Brain microvascular endothelial cell (primary cell): ENCODE measurements at regions not wholly inside any gene's neighbourhood (a gene's known extent, or its start where the extent isn't known, plus 50 kb on each side); places are given as distances from the start of the nearest gene placed in this dataset.
"Not testable (repeated sequence)": the region's sequence is repeated elsewhere in the genome, so short reads cannot be mapped to it uniquely, and the experiment has no call there.

Experiments
- DNase-seq: peaks from one replicate; pipeline ENCODE4 v3.0.0-alpha.2; 2020
- H3K27ac ChIP-seq: fragments of 250-450 bp; sonication (Bioruptor Pico); 2 replicates; pipeline ENCODE4 v1.5.1; 2020; ENCODE audit warnings: mild to moderate bottlenecking, moderate library complexity
- H3K27me3 ChIP-seq: fragments of 250-450 bp; sonication (Bioruptor Pico); replicated peaks from 2 replicates; pipeline ENCODE4 v1.5.1; 2020; ENCODE audit warnings: mild to moderate bottlenecking
- H3K36me3 ChIP-seq: fragments of 250-450 bp; sonication (Bioruptor Pico); replicated peaks from 2 replicates; pipeline ENCODE4 v1.5.1; 2020; ENCODE audit warnings: mild to moderate bottlenecking
- H3K4me3 ChIP-seq: 2 replicates; pipeline ENCODE4 v1.5.1; 2011; ENCODE audit warnings: low read depth, mild to moderate bottlenecking, control low read depth, low read length, moderate library complexity
- in situ Hi-C: cut with HindIII; loops from 2 replicates; pipeline ENCODE4 v1.10.0; 2017; ENCODE audit warnings: low sequenced_read_pairs, low pct_ligation_motif_present
- TF ChIP-seq, protein P1 (sequence below): IDR thresholded peaks from 2 replicates; pipeline ENCODE4 v1.5.1; 2011; ENCODE audit warnings: low read depth, mild to moderate bottlenecking, moderate library complexity, low read length, control low read depth, inconsistent platforms; ENCODE audit errors: missing control alignments

DNA sequence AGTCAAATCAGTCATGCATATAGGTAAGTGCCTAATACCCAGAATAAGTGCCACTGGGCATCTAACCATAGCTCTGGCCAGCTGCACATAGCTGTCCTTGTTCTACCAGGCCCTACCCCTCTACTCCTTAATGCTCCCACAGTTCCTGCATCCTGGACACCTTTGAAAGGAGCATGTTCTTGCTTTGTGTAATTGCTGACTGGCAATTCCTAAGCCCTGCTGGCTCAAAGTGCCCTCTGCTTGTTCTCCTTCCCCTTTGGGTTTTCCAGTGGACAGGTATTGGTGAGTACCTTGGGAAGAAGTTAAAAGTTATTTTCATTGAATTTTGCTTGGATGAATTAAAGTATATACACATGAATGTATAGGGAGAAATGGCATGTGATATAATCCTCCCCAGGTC lies 516.4 kb downstream of the ETNK1 start:
- TF ChIP-seq, protein P1, sequence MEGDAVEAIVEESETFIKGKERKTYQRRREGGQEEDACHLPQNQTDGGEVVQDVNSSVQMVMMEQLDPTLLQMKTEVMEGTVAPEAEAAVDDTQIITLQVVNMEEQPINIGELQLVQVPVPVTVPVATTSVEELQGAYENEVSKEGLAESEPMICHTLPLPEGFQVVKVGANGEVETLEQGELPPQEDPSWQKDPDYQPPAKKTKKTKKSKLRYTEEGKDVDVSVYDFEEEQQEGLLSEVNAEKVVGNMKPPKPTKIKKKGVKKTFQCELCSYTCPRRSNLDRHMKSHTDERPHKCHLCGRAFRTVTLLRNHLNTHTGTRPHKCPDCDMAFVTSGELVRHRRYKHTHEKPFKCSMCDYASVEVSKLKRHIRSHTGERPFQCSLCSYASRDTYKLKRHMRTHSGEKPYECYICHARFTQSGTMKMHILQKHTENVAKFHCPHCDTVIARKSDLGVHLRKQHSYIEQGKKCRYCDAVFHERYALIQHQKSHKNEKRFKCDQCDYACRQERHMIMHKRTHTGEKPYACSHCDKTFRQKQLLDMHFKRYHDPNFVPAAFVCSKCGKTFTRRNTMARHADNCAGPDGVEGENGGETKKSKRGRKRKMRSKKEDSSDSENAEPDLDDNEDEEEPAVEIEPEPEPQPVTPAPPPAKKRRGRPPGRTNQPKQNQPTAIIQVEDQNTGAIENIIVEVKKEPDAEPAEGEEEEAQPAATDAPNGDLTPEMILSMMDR, result no peak
- no peaks in the 10 kb centered on the region for H3K36me3 ChIP-seq
- in situ Hi-C loops, result no loop called here

DNA sequence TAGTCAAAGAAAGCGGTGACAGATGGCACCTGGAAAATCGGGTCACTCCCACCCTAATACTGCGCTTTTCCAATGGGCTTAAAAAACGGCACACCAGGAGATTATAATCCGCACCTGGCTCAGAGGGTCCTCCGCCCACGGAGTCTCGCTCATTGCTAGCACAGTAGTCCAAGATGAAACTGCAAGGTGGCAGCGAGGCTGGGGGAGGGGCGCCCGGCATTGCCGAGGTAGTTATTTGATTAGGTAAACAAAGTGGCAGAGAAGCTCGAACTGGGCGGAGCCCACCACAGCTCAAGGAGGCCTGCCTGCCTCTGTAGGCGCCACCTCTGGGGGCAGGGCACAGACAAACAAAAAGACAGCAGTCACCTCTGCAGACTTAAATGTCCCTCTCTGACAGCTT lies 521.1 kb downstream of the ETNK1 start:
- in situ Hi-C loops, H3K27ac ChIP-seq, DNase-seq, H3K27me3 ChIP-seq, H3K36me3 ChIP-seq, H3K4me3 ChIP-seq: not testable (repeated sequence)

More for the DNA sequence above, 516.4 kb downstream of the ETNK1 start:
- Histone ChIP-seq H3K4me3 (no peak overlapping the region), H3K27me3 (no peaks in the 10 kb centered on the region), H3K27ac (no peak overlapping the region)
- DNase-seq, result no peak

DNA sequence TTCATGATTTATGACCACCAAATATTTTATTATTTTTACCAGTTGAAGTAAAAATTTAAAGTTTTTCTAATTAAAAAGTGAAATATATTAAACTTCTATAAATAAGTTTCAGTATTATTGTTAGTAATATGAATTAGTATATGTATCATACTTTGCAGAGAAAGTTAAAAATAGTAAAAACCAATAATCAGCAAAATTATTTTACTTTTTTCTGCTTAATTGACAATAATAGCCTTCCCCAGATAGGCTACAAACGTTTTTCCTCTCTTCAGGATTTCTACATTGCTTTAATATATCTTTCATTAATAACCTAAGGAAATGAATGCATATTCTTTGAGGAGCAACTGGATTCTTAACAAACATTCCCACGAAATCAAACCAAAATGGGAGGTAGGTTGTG lies 543.5 kb downstream of the ETNK1 start:
- TF ChIP-seq, protein P1, result no peak
- Histone ChIP-seq H3K4me3 (no peak overlapping the region), H3K27ac (no peak overlapping the region), H3K36me3 (no peaks in the 10 kb centered on the region), H3K27me3 (no peaks in the 10 kb centered on the region)
- in situ Hi-C loops, result no loop called here
- no peak for DNase-seq

DNA sequence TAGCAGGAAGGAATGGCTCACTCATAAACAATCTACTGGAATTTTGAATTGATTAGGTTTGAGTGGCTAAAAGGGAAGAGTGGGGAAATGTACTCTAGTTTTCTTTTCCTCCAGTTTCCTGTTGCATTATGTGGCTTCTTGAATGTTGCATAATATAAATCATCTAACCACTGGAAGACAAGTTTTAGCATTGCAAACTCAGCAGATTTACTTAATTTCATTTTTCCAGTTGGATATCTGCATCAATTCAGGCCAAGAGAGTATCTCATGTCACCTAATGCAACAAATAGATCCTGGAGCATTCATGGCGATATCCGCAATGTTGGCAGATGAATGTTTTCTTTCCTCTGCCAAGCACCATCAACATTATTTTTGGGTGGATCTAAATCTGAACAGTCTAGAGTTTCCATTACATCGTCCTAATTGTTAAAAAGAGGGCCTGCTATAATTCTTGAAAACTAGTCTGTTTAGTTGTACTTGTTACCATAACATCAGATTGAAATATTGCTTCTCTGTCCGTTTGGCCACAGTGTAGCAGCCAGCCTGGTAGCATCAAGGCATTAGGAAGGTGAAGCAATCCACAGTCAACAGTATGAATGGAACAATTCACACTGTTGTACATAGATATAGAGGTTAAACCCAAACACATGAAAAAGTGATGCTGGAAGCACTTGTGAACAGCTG lies 544.2 kb downstream of the ETNK1 start:
- Histone ChIP-seq H3K27ac (no peak overlapping the region), H3K27me3 (no peaks in the 10 kb centered on the region), H3K36me3 (no peaks in the 10 kb centered on the region), H3K4me3 (no peak overlapping the region)
- in situ Hi-C loops, result no loop called here
- TF ChIP-seq, protein P1, result no peak
- no peak for DNase-seq

DNA sequence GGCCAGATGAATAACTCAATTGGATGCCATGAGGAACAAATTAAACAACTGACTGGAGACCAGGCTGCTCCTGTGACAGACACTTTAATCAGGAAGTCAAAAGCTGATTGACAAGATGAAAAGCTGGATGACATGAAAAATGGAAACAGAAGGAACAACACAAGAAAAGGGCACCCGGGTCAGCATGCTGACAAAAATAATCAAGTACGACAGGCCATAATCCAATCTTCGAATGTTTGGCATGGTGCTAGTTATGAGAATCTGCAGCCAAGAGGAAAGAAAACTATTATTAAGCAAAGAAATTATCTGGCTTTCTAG lies 544.7 kb downstream of the ETNK1 start:
- in situ Hi-C loops, result no loop called here
- TF ChIP-seq, protein P1, result no peak
- no peaks in the 10 kb centered on the region for H3K36me3 ChIP-seq

DNA sequence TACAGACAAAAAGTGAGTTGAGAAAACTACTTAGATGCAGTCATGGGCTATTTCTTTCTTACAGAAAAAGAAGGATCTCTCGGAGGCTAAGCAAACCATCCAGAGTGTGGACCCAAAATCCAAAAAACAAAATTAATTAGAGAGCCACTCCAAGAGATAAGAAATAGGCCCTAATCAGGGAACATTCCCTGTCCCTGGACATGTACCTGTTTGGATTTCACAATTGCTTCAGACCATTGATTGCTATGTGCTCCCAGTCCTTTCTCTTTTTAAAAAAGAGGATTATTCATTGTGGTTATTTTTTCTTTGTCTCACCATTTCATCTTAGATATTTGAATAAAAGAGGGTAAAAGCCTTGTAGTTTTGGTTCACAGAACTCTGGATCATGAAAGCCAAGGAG lies 549.9 kb downstream of the ETNK1 start:
- Histone ChIP-seq H3K27ac (no peak overlapping the region), H3K36me3 (no peaks in the 10 kb centered on the region), H3K4me3 (no peak overlapping the region), H3K27me3 (no peaks in the 10 kb centered on the region)
- DNase-seq, result no peak
- TF ChIP-seq, protein P1, result no peak
- in situ Hi-C loops, result no loop called here

More for the DNA sequence above, 544.7 kb downstream of the ETNK1 start:
- H3K27ac ChIP-seq, result no peak overlapping the region
- no peak overlapping the region for H3K4me3 ChIP-seq
- no peak for DNase-seq
- no peaks in the 10 kb centered on the region for H3K27me3 ChIP-seq
